ENCODE measurements at regions not wholly inside any gene's neighbourhood (a gene's known extent, or its start where the extent isn't known, plus 50 kb on each side); places are given as distances from the start of the nearest gene placed in this dataset.

GRCh38 chr2:188119112-188119838 is 172.4 kb upstream of the GULP1 start:
- TF ChIP-seq CTCF (IDR thresholded peaks at IDR 0.05; ENCODE audit: low read depth, low read length) = no peak
- H3K4me3 ChIP-seq (ENCODE audit: low read depth, low read length) = no peak overlapping the region

- H3K4me3 ChIP-seq (ENCODE audit: low read depth, low read length) = no peak overlapping the region
- TF ChIP-seq CTCF (IDR thresholded peaks at IDR 0.05; ENCODE audit: low read depth, low read length) = no peak
Measured at GRCh38 chr2:188122985-188123384, 168.7 kb upstream of the GULP1 start.

- TF ChIP-seq CTCF (IDR thresholded peaks at IDR 0.05; ENCODE audit: low read depth, low read length) = no peak
- H3K4me3 ChIP-seq (ENCODE audit: low read depth, low read length) = no peak overlapping the region
Measured at GRCh38 chr2:188129677-188130076, 162.0 kb upstream of the GULP1 start.

- no peak for TF ChIP-seq CTCF (IDR thresholded peaks at IDR 0.05; ENCODE audit: low read depth, low read length)
- H3K4me3 ChIP-seq (ENCODE audit: low read depth, low read length) = no peak overlapping the region
Measured at GRCh38 chr2:188130317-188130716, 161.4 kb upstream of the GULP1 start.

GRCh38 chr2:188131281-188131680 is 160.4 kb upstream of the GULP1 start:
- no peak overlapping the region for H3K4me3 ChIP-seq (ENCODE audit: low read depth, low read length)
- TF ChIP-seq CTCF (IDR thresholded peaks at IDR 0.05; ENCODE audit: low read depth, low read length) = no peak

- TF ChIP-seq CTCF (IDR thresholded peaks at IDR 0.05; ENCODE audit: low read depth, low read length) = no peak
Measured at GRCh38 chr2:188132385-188132784, 159.3 kb upstream of the GULP1 start.

GRCh38 chr2:188134241-188134640 is 157.4 kb upstream of the GULP1 start:
- TF ChIP-seq CTCF (IDR thresholded peaks at IDR 0.05; ENCODE audit: low read depth, low read length) = no peak
- no peak overlapping the region for H3K4me3 ChIP-seq (ENCODE audit: low read depth, low read length)

More at GRCh38 chr2:188132385-188132784, 159.3 kb upstream of the GULP1 start:
- no peak overlapping the region for H3K4me3 ChIP-seq (ENCODE audit: low read depth, low read length)
